Panc1 (cell line): ENCODE measurements at regions not wholly inside any gene's neighbourhood (a gene's known extent, or its start where the extent isn't known, plus 50 kb on each side); places are given as distances from the start of the nearest gene placed in this dataset.

Experiments used
- ATAC-seq: fragments of 200-7000 bp; cut with Tn5 transposase; 2 replicates; pipeline ENCODE4 v1.9.1; 2020; ENCODE audit warnings: mild to moderate bottlenecking, moderate library complexity
- BruUV-seq: library from RNA; stranded (reverse); fragments of 400-500 nt; replicated peaks from 2 replicates; lab custom pipeline; 2021; lab: Mats Ljungman, UMichigan
- CTCF ChIA-PET: fragments of 300-600 bp; sonication (Branson Sonifier 250); formaldehyde crosslinking; loops from one replicate; lab custom pipeline; 2022; ENCODE audit warnings: antibody characterized with exemption; lab: Charles Lee
- POLR2A ChIA-PET: fragments of 300-600 bp; sonication (Branson Sonifier 250); formaldehyde crosslinking; loops from one replicate; lab custom pipeline; 2022; ENCODE audit warnings: antibody characterized with exemption; lab: Charles Lee
- DNase-seq: peaks from one replicate; pipeline ENCODE4 v3.0.0-alpha.2; 2010; ENCODE audit warnings: low read depth, low spot score
- H3K27ac ChIP-seq: 2 replicates; pipeline ENCODE4 v1.5.1; 2011; ENCODE audit warnings: mild to moderate bottlenecking, low read length, inconsistent platforms
- H3K27me3 ChIP-seq: fragments of 200-500 bp; sonication (Bioruptor generic); 2 replicates; pipeline ENCODE4 v1.6.0; 2014; ENCODE audit warnings: low read length, inconsistent platforms; ENCODE audit not compliant: control insufficient read depth, insufficient read depth
- H3K36me3 ChIP-seq: fragments of 200-500 bp; sonication (Bioruptor generic); 2 replicates; pipeline ENCODE4 v1.5.1; 2014; ENCODE audit warnings: inconsistent platforms, mild to moderate bottlenecking, low read length, moderate library complexity; ENCODE audit not compliant: control insufficient read depth, insufficient read depth
- H3K4me1 ChIP-seq: 2 replicates; pipeline ENCODE4 v1.5.1; 2011; ENCODE audit warnings: inconsistent platforms, mild to moderate bottlenecking, low read length, moderate library complexity; ENCODE audit not compliant: control insufficient read depth, insufficient read depth
- H3K4me3 ChIP-seq, 2 experiments: 2 replicates each; pipeline ENCODE4 v1.5.1; 2011 to 2012; ENCODE audit warnings: low read depth in 2 of 2, low read length in 2 of 2, mild to moderate bottlenecking in 2 of 2, inconsistent platforms in 1 of 2, moderate library complexity in 1 of 2
- H3K9me3 ChIP-seq: fragments of 200-500 bp; sonication (Bioruptor generic); 2 replicates; pipeline ENCODE4 v1.5.1; 2014; ENCODE audit warnings: low read depth, mild to moderate bottlenecking, inconsistent platforms, low read length, moderate library complexity; ENCODE audit not compliant: control insufficient read depth, insufficient read depth
- CTCF ChIP-seq: fragments of 450-650 bp; IDR thresholded peaks from 2 replicates; pipeline ENCODE4 v1.5.1; 2017; ENCODE audit warnings: mild to moderate bottlenecking
- POLR2AphosphoS5 ChIP-seq: IDR thresholded peaks from 2 replicates; pipeline ENCODE4 v1.6.1; 2012; ENCODE audit warnings: mild to moderate bottlenecking, low read depth, low read length, moderate library complexity
- SIN3A ChIP-seq: IDR thresholded peaks from 2 replicates; pipeline ENCODE4 v1.6.1; 2012; ENCODE audit warnings: low read depth, mild to moderate bottlenecking, low read length, moderate library complexity, borderline replicate concordance; ENCODE audit not compliant: insufficient read depth
- TCF7L2 ChIP-seq: IDR thresholded peaks from 2 replicates; pipeline ENCODE4 v1.6.1; 2011; ENCODE audit warnings: mild to moderate bottlenecking, low read depth, low read length, inconsistent platforms
- in situ Hi-C: cut with HindIII; loops from 2 replicates; pipeline ENCODE4 v1.10.0; 2016; ENCODE audit warnings: low sequenced_read_pairs, low pct_unique_long_range_greater_than_20kb
- intact Hi-C: fragments of 100-400 bp; cut with micrococcal nuclease; formaldehyde crosslinking; loops from one replicate; pipeline ENCODE4 v1.10.0; 2022; ENCODE audit not compliant: unreplicated experiment
- TF ChIP-seq, protein P1 (sequence below), 2 experiments: IDR thresholded peaks; 2 replicates each; pipeline ENCODE4 v1.6.1; 2011 to 2012; ENCODE audit warnings: low read depth in 2 of 2, control low read depth in 1 of 2, low read length in 1 of 2, mild to moderate bottlenecking in 1 of 2, moderate library complexity in 1 of 2; ENCODE audit not compliant: insufficient read depth in 1 of 2

GRCh38 chr10:63749915-63750314 is 228.7 kb downstream of the REEP3 start:
- H3K36me3 ChIP-seq, result no peaks in the 10 kb centered on the region
- H3K27ac ChIP-seq, result no peak overlapping the region
- intact Hi-C loops (no loop called here), in situ Hi-C loops (no loop called here)
- ATAC-seq, result no peak
- H3K4me3 ChIP-seq, result no peak overlapping the region
- H3K4me1 ChIP-seq, result no peaks in the 10 kb centered on the region
- no TSS peak for BruUV-seq
- ChIA-PET CTCF (no interaction called here), POLR2A (interaction anchor here (0.6 kb wide), 1 partner anchor 55 kb away, joined by 3 read pairs; no protein-coding TSS in a partner anchor)
- TF ChIP-seq CTCF (no peak), POLR2AphosphoS5 (no peak), TCF7L2 (no peak), SIN3A (no peak)
- TF ChIP-seq, protein P1, sequence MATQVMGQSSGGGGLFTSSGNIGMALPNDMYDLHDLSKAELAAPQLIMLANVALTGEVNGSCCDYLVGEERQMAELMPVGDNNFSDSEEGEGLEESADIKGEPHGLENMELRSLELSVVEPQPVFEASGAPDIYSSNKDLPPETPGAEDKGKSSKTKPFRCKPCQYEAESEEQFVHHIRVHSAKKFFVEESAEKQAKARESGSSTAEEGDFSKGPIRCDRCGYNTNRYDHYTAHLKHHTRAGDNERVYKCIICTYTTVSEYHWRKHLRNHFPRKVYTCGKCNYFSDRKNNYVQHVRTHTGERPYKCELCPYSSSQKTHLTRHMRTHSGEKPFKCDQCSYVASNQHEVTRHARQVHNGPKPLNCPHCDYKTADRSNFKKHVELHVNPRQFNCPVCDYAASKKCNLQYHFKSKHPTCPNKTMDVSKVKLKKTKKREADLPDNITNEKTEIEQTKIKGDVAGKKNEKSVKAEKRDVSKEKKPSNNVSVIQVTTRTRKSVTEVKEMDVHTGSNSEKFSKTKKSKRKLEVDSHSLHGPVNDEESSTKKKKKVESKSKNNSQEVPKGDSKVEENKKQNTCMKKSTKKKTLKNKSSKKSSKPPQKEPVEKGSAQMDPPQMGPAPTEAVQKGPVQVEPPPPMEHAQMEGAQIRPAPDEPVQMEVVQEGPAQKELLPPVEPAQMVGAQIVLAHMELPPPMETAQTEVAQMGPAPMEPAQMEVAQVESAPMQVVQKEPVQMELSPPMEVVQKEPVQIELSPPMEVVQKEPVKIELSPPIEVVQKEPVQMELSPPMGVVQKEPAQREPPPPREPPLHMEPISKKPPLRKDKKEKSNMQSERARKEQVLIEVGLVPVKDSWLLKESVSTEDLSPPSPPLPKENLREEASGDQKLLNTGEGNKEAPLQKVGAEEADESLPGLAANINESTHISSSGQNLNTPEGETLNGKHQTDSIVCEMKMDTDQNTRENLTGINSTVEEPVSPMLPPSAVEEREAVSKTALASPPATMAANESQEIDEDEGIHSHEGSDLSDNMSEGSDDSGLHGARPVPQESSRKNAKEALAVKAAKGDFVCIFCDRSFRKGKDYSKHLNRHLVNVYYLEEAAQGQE (IDR thresholded peaks at IDR 0.05; ENCODE audit: insufficient read depth in 1 of 2, low read depth in 2 of 2, low read length in 1 of 2), result no peak
- H3K9me3 ChIP-seq, result no peaks in the 10 kb centered on the region
- DNase-seq, result no peak
- H3K27me3 ChIP-seq, result no peaks in the 10 kb centered on the region

- intact Hi-C loops, result no loop called here
- no TSS peak for BruUV-seq
- in situ Hi-C loops, result no loop called here
- TF ChIP-seq POLR2AphosphoS5, result no peak
- TF ChIP-seq, protein P1 (IDR thresholded peaks at IDR 0.05; ENCODE audit: insufficient read depth in 1 of 2, low read depth in 2 of 2, low read length in 1 of 2), result no peak
- no peak for TF ChIP-seq SIN3A
- no peak for TF ChIP-seq TCF7L2
- no peak for TF ChIP-seq CTCF
- ATAC-seq (no peak), DNase-seq (no peak)
- H3K9me3 ChIP-seq, result no peaks in the 10 kb centered on the region
- no peak overlapping the region for H3K4me3 ChIP-seq
- no peaks in the 10 kb centered on the region for H3K4me1 ChIP-seq
- ChIA-PET CTCF (no interaction called here), POLR2A (no interaction called here)
- H3K36me3 ChIP-seq, result no peaks in the 10 kb centered on the region
- no peak overlapping the region for H3K27ac ChIP-seq
- no peaks in the 10 kb centered on the region for H3K27me3 ChIP-seq
These were observed 230.6 kb downstream of the REEP3 start for GRCh38 chr10:63751836-63752235.
